GM18951 (cell line): ENCODE measurements at regions not wholly inside any gene's neighbourhood (a gene's known extent, or its start where the extent isn't known, plus 50 kb on each side); places are given as distances from the start of the nearest gene placed in this dataset.
"Not testable (repeated sequence)": the region's sequence is repeated elsewhere in the genome, so short reads cannot be mapped to it uniquely, and the experiment has no call there.

Source experiments
- POLR2A ChIP-seq: IDR thresholded peaks from 4 replicates; pipeline ENCODE4 v1.6.1; 2011; ENCODE audit warnings: mild to moderate bottlenecking; ENCODE audit not compliant: insufficient read length, insufficient read depth; ENCODE audit errors: extremely low read depth
- in situ Hi-C: fragments of 300-500 bp; cut with MboI; formaldehyde crosslinking; loops from one replicate; pipeline ENCODE4 v1.12.0; 2022; ENCODE audit warnings: low sequenced_read_pairs, mixed read lengths, inconsistent platforms; ENCODE audit not compliant: unreplicated experiment

DNA sequence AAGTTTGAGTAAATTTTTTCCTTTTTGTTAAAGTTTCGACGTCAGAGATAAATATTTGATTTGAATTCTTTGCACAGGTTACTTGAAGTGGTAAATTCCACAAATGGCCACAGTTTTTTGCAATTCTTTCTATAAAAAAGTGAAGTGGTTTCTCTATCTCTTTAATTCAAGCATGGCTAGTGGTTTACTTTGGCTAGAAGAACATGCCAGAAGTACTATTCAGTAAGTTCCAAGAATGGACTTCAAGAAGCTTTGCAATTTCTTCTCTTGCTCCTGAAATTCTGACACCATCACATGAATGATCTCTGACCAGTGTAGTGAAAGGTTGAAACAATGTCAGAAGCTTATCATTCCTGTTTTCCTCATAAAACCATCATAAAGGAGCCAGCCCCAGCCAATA lies 55.7 kb upstream of the RNPC3 start:
- in situ Hi-C loops, result no loop called here
- TF ChIP-seq POLR2A, result no peak

DNA sequence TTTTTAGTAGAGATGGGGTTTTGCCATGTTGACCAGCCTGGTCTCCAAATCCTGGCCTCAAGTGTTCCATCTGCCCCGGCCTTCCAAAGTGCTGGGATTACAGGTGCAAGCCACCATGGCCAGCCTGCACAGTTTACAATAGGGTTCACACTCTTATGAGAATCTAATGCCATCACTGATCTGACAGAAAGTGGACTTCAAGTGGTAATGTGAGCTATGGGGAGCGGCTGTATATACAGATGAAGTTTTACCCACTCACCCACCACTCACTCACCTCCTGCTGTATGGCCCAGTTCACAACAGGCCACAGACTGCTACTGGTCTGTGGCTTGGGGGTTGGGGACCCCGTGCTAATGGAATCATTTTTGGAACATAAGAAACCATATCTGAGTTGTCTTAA lies 58.4 kb upstream of the RNPC3 start:
- in situ Hi-C loops, result no loop called here
- TF ChIP-seq POLR2A, result no peak

DNA sequence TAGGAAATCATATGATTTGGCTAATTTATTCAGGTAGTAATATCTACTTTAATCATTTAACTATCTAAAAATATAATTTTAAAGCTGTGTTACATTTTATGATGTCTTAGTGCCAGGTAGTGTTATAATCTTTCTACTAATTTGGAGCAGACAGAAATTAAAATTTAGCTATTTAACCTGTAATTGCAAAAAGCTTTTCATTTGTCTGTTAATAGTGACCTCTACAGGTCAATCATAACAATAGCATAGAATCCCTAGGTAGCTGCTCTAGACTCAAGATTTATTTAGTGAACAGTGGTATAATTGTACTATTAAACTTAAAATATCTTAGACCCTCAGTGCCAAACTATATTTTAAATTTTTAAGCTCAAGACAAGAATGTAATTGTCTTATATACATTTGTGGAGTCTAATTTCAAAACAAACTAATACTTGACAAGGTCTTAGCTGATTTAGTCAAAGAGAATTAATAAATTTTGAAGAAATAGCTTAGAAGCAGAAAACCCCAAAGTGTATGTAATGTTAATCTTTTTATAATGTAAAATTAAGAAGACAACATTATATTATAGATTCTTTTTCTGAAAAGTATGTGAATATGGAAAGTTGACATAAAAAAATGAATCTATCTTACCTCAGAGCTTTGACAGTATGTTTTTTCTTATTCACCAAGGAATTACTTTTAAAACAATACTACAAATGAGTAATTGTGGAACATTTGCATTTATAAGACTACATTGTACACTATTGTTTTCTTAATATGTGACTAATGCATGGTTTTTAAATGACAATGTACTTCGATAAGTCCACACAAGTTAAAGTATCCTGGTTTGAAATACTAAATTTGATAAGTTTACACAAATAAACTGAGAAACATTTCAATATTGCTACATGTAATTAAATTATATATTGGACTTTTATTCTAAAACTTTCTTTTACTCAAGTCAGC lies 64.1 kb upstream of the RNPC3 start:
- in situ Hi-C loops, result no loop called here
- no peak for TF ChIP-seq POLR2A

DNA sequence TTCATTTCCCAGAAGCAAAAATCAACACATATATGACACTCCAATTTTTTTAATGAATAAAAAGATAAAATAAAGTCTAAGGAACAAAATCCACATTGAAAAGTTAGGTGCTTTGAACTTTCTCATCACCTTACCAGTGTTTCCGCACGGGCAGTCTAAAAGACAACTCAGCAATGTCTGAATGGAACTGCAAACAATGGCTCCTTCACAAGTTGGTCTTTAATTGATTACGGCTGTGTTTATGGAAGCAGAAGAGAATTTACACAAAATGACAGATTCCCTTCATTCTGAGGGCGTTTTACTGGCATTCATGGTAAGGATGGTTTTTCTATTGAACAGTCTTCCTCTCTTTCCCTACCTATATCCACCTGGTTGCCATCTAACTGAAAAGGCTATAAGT lies 65.0 kb upstream of the RNPC3 start:
- no peak for TF ChIP-seq POLR2A
- in situ Hi-C loops, result no loop called here

DNA sequence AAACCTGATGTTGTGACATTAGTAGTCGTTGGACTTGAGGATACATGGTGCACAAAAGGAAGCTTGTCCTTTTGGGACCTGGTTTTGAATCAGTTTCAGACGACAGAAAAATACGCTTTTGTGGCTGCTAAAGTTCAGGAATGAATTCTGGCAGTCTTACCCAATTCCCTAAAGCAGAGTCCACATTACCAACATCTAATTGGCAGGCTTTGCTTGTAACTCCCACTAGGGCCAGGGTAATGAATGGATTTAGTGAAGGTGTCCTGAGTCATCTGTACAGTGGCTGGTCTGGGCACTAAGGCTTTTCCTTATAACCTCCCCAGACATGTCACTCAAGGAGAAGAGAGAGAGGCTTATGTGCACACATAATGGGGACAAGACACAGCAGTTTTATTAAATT lies 66.2 kb upstream of the RNPC3 start:
- in situ Hi-C loops, result no loop called here
- no peak for TF ChIP-seq POLR2A

DNA sequence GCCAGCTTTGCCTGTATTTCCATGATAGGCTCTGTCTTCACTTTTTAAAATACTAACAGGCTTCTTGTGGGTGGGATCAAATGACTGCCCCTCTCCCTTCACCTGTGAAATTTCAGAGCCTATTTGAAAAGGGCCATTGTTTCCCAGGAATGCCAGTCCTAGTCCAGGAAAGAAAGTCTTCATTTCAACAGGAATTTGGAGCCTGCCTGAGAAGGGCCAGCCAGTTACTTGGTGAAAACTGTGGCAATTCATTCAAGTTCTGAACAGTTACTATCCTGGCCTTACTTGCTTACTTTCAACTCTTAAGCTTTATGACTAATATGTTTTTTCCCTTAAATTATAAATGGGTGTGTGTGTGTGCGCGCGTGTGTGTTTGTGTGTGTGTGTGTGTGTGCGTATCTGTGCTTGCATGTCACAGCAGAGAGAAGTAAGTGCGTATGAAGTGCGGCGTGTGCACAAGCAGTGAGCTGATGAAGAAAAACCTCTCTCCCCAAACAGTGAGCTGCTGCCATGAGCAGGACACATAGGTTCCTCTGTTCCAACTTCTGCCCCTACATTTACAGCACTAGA lies 67.5 kb upstream of the RNPC3 start:
- in situ Hi-C loops, result no loop called here
- TF ChIP-seq POLR2A, result no peak

DNA sequence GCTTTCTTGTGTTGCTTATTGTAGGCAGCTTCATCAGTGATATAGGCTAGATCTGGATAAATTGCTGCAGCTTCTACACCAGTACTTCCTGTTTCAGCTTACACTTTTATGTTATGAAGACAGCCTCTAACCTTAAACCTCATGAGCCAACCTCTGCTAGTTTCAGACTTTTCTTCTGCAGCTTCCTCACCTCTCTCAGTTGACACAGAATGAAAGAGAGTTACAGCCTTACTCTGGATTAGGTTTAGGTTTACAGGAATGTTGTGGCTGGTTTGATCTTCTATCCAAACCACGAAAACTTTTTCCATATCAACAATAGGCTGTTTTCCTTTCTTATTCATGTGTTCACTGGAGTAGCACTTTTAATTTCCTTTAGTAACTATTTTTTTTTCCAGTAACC lies 76.9 kb upstream of the RNPC3 start:
- no peak for TF ChIP-seq POLR2A

DNA sequence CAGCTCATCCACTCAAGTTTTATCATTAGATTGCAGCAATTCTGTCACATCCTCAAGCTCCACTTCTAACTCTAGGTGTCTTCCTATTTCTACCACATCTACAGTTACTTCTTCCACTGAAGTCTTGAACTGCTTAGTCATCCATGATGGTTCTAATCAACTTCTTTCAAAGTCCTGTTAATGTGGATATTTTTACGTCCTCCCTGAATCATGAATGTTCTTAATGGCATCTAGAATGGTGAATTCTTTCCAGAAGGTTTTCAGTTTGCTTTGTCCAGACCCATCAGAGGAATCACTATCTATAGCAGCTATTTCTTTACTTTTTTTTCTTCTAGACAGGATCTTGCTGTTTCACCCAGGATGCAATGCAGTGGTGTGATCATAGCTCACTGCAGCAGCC lies 78.0 kb upstream of the RNPC3 start:
- in situ Hi-C loops, result no loop called here
- TF ChIP-seq POLR2A, result no peak

More for the DNA sequence above, 76.9 kb upstream of the RNPC3 start:
- in situ Hi-C loops, result no loop called here

DNA sequence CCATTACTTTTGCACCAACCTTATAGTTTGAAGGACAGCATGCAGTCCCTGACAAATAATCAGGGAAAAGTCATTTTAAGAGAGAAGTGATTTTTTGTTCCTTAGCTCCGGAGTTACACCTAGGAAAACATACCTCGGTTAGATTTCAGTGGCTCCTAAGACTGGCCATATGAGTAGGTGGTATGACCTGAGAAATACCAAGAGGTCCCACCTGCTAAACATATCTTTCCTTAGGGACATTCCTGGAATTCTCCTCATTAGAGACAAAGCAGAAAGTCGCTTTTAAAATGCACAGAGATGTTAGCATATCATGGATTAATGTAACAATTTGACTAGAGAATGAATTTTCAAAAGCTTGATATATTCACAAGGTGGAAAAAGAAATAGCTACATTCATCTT lies 84.2 kb upstream of the RNPC3 start:
- TF ChIP-seq POLR2A, result no peak
- in situ Hi-C loops, result no loop called here

DNA sequence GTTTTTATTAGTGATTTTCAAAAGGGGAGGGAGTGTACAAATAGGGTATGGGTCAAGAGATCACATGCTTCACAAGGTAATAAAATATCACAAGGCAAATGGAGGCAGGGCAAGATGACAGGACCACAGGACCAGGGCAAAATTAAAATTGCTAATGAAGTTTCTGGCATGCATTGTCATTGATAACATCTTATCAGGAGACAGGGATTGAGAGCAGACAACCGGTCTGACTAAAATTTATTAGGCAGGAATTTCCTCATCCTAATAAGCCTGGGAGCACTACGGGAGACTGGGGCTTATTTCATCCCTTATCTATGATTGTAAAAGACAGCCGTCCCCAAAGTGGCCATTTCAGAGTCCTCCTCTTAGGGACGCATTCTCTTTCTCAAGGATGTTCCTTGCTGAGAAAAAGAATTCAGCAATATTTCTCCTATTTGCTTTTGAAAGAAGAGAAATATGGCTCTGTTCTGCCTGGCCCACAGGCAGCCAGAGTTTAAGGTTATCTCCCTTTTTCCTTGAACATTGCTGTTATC lies 88.9 kb upstream of the RNPC3 start:
- in situ Hi-C loops, result not testable (repeated sequence)

DNA sequence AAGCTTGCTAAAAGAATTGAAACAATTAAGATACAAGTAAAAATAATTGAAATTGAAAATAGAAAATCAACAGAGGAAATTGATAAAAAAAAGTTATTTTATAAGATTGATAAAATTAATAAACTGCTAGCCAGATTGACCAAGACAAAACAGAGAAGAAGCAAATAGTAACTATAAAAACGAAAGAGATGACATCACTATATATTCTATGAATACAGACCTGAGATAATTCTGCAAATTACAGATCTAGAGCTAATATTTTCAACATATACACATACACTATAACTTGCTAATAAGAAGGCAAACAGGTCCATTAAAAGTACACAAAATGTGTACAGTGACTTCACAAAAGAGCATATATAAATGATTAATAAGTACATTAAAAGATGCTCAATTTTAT lies 90.1 kb upstream of the RNPC3 start:
- TF ChIP-seq POLR2A, result no peak
- in situ Hi-C loops, result no loop called here

DNA sequence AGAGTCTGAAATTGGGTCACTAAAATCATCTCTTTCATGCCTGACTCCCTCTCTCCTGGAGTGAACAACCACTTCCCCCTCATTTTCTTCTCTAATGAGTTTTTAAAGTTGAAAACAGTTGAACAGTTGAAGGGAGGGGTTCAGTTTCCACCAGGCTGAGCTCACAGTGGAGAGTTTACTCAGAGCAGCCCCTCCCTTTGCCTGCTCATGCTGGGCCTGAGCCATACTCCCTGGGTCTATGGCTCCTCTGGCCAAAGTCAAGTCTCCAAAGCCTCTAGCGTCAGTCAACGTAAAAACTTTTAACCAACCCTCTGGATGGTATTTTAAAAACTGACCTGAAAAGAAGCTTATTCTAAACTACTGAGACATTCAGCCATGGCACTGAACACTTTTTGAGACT lies 100.8 kb upstream of the RNPC3 start:
- in situ Hi-C loops, result no loop called here
- TF ChIP-seq POLR2A, result no peak

DNA sequence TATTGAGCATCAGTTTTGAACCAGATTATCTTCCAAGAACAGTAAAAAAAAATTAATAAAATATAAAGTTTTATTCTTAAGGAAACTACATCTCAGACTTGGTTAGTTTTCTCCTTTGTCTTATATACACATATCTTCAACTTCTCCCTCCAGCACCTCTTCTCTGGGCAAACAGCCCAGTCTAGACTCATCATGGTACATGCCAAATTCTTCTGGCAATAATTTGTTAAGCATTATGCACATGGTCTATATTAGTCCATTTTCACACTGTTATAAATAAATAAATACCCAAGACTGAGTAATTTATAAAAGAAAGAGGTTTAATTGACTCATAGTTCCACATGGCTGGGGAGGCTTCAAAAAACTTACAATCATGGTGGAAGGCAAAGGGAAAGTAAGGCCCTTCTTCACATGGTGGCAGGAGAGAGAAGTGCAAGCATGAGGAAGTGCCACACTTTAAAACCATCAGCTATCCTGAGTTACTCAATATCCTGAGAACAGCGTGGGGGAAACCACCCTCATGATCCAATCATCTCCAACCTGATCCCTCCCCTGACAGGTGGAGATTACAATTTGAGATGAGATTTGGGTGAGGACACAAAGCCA lies 108.7 kb upstream of the RNPC3 start:
- in situ Hi-C loops, result no loop called here
- TF ChIP-seq POLR2A, result no peak

DNA sequence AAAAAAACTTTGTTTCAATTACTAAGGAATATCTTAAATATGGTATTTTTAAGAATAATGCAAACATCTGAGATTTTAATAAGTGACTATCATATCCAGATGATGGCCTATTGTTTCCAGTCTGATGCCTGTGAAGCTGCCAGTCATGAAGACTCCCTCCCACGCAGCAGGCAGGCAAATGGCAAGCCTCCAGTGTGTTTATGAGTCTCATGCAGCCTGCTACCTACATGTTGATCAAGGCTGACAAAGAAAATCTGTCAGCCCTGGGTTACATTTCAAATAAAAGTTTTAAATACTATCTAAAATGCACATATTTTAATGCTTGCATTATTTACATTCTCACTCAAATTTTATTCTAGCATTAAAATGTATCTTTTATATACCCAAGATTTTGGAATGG lies 137.6 kb upstream of the RNPC3 start:
- in situ Hi-C loops, result no loop called here
- TF ChIP-seq POLR2A, result no peak

DNA sequence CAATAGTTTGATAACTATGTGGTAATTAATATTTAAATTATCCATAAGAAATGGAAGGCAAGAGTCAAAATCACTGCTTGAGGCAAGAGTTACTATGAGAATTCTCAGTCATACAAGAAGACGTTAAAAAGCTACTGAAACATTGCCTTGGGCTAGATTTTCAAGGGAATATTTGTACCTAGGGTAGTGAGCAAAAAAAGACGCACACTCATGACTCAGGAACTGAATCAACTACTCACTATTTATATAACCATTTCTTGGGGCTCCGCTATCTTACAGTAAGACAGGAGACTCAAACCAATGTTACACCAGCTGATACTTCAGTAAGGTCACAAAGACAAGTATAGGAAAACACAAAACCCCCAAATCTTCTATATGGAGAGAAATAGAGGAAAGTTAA lies 151.5 kb upstream of the RNPC3 start:
- TF ChIP-seq POLR2A, result no peak
- in situ Hi-C loops, result no loop called here
